ENCODE measurements at regions not wholly inside any gene's neighbourhood (a gene's known extent, or its start where the extent isn't known, plus 50 kb on each side); places are given as distances from the start of the nearest gene placed in this dataset.

GRCh38 chr1:115491298-115492018 is 150.3 kb upstream of the VANGL1 start:
- no peak for DNase-seq

GRCh38 chr1:115479055-115479482 is 141.0 kb upstream of the NGF start:
- DNase-seq: no peak

GRCh38 chr1:115477071-115477470 is 139.0 kb upstream of the NGF start:
- no peak for DNase-seq

- DNase-seq: no peak
Measured at GRCh38 chr1:115476616-115477015, 138.6 kb upstream of the NGF start.

GRCh38 chr1:115475901-115476300 is 137.9 kb upstream of the NGF start:
- DNase-seq: no peak

GRCh38 chr1:115475252-115475651 is 137.2 kb upstream of the NGF start:
- DNase-seq: no peak

GRCh38 chr1:115473986-115474565 is 136.0 kb upstream of the NGF start:
- no peak for DNase-seq

- peak; percentile 8 for DNase-seq
Measured at GRCh38 chr1:115469703-115470476, 131.8 kb upstream of the NGF start.

GRCh38 chr1:115467790-115468189 is 129.7 kb upstream of the NGF start:
- DNase-seq: no peak

- DNase-seq: no peak
Measured at GRCh38 chr1:115467196-115467595, 129.1 kb upstream of the NGF start.

GRCh38 chr1:115466433-115466832 is 128.4 kb upstream of the NGF start:
- no peak for DNase-seq

- DNase-seq: no peak
Measured at GRCh38 chr1:115465802-115466363, 127.8 kb upstream of the NGF start.

GRCh38 chr1:115463347-115463746 is 125.3 kb upstream of the NGF start:
- no peak for DNase-seq

GRCh38 chr1:115462566-115463076 is 124.6 kb upstream of the NGF start:
- DNase-seq: no peak

GRCh38 chr1:115461526-115461925 is 123.5 kb upstream of the NGF start:
- DNase-seq: no peak

GRCh38 chr1:115459161-115459560 is 121.1 kb upstream of the NGF start:
- no peak for DNase-seq

- DNase-seq: no peak
Measured at GRCh38 chr1:115458426-115459114, 120.5 kb upstream of the NGF start.

- DNase-seq: no peak
Measured at GRCh38 chr1:115457289-115457688, 119.2 kb upstream of the NGF start.

GRCh38 chr1:115456441-115456961 is 118.5 kb upstream of the NGF start:
- no peak for DNase-seq

- no peak for DNase-seq
Measured at GRCh38 chr1:115454837-115455511, 116.9 kb upstream of the NGF start.

GRCh38 chr1:115453666-115454065 is 115.6 kb upstream of the NGF start:
- DNase-seq: no peak
